NCI-H524 treated with DMSO at 0.1 percent for 48 hours (cell line): ENCODE measurements at regions not wholly inside any gene's neighbourhood (a gene's known extent, or its start where the extent isn't known, plus 50 kb on each side); places are given as distances from the start of the nearest gene placed in this dataset.
"Not testable (repeated sequence)": the region's sequence is repeated elsewhere in the genome, so short reads cannot be mapped to it uniquely, and the experiment has no call there.

Source experiments
- DNase-seq: peaks from one replicate; lab custom pipeline; 2025; lab: John Stamatoyannopoulos, UW

- no peak for DNase-seq
Observed at GRCh38 chr18:78455386-78455785, 524.2 kb upstream of the SALL3 start.

- no peak for DNase-seq
Observed at GRCh38 chr18:78457011-78457410, 522.6 kb upstream of the SALL3 start.

- no peak for DNase-seq
Observed at GRCh38 chr18:78457731-78458130, 521.9 kb upstream of the SALL3 start.

GRCh38 chr18:78458356-78458755 lies 521.3 kb upstream of the SALL3 start:
- DNase-seq, result no peak

GRCh38 chr18:78459668-78460067 lies 520.0 kb upstream of the SALL3 start:
- DNase-seq, result no peak

DNA sequence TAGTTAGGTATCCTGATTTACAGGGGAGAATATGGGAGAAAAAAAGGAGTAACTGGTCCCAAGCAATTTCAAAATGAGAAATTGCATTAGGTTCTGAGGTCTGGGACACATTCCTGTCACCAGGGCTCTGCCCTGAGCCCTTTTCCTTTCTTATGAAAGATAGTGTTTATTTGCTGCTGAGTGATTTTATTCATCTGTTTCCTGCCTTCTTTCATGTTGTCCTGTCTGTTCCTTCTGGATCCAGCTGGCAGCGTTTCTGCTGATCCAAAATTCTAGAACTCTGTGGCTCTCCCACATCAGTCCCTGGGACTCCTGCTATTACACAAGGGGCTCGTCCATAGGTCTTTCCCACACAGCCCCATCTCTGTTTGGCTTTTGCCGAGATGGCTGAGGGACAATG lies 519.1 kb upstream of the SALL3 start:
- no peak for DNase-seq

DNA sequence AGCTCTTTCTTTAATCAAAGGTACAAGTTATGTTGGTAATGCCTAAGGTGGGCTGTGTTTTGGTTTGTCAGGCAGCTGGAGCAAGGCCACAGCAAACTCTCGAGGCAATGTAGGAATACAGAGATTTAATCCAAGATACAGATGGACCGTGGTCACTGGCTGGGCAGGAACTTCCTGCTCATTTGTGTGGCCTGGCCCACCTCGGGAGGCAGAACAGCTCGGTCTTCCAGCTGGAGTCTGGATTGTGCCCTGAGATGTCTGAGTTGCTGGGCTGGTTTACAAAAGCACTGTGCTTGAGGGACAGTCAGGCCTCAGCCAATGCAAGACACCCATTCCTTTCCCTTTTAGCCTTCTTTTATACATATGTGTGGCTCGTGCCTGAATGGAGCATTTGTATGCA lies 506.1 kb upstream of the SALL3 start:
- no peak for DNase-seq

DNA sequence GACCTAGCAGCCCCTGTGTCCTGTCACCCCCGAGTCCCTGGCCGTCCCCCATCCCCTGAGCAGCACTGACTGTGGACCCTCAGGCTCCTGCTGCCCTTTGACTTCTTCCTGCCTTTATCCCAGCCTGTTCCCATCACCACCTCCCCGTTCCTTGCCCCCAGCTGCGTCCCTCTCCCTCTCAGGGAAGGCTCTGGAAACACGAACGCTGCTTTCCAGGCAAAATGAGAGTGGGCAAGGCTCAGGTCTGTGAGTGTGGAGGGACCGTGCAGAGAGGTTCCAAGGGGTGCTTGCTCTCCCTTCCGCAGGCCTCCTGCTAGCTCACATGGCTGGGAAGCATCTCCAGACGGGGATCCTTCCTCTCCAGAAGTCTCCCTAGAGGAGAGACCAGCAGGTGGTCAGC lies 501.8 kb upstream of the SALL3 start:
- DNase-seq, result no peak

DNA sequence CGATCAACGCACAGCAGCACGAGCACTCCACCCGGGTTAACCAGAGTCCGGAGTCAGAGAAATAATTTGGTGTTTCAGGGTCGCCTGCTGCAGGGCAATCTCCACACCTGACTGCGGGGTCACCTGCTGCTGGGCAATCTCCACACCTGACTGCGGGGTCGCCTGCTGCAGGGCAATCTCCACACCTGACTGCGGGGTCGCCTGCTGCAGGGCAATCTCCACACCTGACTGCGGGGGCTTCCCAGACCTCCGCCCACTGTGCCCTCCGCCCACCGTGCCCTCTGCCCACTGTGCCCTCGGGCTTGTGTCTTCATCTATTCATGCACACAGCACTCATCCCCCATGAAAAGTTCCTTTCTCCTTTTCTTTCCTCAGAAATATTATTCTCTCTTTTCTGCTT lies 500.2 kb upstream of the SALL3 start:
- no peak for DNase-seq

DNA sequence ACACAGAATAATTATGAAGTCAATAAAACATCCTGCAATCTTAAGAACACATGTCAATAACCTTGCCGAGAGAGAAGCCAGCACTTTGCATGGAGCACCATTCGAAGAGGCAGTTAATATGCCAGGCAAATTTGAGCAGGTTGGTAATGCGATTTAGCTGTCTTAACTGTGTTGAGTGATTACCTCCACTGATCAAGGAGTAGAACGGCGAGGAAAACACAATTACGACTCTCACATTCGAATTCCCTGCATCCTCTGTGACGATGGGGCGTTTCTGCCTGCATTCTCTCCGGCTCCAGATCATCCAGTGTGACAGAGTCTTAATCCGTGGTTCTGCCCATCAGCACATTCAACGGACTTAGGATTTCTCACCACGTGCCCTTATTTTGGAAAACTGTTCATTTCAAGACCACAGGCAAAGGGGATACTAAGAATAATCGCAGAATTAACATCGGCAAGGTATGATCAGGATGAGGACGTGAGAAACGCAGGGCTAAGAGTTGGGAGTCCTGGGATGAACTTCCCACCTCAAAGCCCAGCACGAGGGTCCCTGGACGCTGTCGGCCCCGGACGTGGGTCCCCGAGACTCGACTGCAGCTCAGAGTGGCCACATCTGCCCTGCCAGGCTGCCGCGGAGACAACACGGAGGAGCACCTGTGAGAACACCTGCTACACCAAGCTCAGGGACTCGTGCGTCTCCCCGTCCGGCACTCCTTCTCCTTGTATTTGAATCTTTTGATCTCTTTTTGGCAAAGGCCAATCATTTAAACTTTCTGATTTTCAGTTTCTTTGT lies 499.2 kb upstream of the SALL3 start:
- no peak for DNase-seq

DNA sequence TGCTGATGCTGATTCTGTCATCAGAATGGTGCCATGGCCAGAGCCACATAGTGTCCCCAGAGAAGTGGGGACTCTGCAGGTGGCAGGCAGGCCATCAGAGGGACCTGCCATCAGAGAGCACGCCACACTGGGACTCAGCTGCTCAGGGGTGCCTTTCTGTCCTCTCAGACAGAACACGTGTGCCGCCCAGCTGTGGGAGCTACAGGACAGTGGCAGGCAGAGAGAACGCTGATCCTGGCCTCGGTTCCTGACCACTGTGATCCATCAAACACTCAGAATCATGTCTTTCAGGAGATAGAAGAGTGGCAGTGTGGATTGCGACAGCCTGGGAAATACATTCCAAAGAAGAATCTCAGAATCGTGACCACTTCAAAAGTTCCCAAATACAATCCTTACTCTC lies 497.2 kb upstream of the SALL3 start:
- no peak for DNase-seq

DNA sequence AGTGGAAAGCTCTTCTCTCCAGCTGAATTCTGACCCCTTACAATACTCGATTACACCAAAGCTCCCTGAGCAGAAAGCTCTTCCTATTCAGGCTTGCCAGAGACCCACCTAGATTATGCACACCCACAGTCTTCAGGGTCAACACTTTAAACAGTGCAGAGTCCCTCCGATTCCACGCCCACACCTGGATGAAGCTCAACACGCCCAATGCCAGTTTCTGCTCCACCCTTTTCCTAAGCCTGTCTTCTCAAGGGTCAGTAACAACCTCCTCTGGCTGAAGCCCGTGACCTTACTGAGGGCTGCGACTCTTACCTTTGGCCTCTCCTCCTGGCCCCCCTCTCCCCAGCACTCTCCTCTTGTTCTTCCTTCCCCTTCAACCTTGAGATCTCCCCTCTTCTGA lies 492.0 kb upstream of the SALL3 start:
- DNase-seq, result no peak

DNA sequence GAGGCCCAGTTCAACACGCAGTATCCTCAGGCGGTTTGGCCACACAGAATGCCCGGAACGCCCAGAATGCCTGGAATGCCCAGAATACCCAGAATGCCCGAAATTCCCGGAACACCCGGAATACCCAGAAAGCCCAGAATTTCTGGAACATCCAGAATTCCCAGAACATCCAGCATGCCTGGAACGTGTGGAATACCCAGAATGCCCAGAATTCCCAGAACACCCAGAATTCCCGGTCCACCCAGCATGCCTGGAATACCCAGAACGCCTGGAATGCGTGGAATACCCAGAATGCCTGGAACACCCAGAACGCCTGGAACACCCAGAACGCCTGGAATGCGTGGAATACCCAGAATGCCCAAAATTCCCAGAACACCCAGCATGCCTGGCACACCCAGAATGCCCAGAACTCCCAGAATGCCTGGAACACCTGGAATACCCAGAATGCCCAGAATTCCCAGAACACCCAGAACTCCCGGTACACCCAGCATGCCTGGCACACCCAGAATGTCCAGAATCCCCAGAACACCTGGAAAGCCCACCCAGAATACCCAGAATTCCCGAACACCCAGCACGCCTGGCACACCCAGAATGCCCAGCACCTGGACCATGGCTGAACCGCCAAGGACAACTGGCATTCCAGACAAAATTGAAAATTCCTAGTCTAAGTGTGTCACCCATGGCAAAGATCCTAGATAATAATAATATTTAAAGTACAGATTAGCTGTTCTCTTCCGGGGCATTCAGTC lies 487.4 kb upstream of the SALL3 start:
- no peak for DNase-seq

GRCh38 chr18:78492813-78493371 lies 486.7 kb upstream of the SALL3 start:
- no peak for DNase-seq

- DNase-seq, result not testable (repeated sequence)
Observed at GRCh38 chr18:78493490-78493889, 486.1 kb upstream of the SALL3 start.

GRCh38 chr18:78494204-78495085 lies 485.2 kb upstream of the SALL3 start:
- DNase-seq, result no peak

DNA sequence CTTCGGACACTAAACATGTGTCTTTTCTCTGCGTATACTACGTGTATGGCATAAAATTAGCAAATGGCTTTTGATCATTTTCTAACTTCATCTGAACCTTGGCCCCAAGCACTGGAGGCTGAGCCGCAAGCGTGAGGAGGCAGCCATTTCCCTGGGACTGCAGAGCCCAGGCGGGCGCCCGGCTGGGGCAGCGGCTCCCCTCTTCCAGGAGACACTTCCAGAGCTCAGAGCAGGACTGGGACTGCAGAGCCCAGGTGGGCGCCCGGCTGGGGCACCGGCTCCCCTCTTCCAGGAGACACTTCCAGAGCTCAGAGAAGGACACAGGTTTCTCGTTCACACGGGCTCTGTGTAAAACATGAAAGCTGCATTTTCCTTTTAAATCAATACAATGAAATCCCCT lies 484.1 kb upstream of the SALL3 start:
- no peak for DNase-seq

- DNase-seq, result no peak
Observed at GRCh38 chr18:78496079-78496478, 483.5 kb upstream of the SALL3 start.

GRCh38 chr18:78497641-78498040 lies 482.0 kb upstream of the SALL3 start:
- no peak for DNase-seq

- DNase-seq, result no peak
Observed at GRCh38 chr18:78499586-78499985, 480.0 kb upstream of the SALL3 start.

DNA sequence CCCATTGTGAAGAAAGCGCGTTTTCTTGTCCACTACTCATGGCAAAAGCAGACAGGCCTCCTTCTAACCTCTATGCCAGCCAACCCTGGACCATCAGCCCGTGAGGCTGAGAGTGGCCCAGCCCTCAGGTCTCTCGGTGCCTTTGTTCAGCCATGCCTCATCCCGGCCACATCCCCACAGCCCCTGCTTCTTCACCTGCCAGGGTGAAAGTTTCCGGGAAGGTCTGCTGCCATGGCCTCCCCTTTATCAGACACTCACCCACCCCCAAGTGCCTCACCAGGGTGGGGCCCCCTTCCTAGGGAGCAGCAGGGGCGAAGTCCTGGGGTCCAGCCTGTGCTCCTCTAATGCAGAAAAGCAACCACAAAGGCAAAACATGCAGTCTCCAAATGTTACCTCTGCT lies 478.4 kb upstream of the SALL3 start:
- no peak for DNase-seq

DNA sequence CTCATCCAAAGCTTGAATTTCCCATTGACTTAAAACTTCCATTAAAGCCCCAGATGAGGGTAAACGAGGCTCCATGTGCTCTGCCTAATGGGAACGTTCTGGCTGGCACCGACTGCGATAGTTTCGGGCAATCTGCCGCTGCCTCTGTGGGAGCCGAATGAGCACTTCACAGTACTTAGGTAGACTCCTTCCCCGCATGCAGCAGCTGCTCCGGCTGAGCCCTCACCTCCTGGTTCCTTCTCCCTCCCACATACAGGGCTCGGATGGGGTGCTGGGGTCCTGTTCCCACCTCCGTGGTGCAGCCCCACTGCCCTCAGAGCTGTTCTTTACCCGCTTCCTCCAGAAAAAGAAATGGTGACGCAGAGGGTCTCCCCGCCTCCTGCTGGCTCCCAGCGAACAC lies 476.5 kb upstream of the SALL3 start:
- no peak for DNase-seq
